D341Med (cell line): ENCODE measurements at regions not wholly inside any gene's neighbourhood (a gene's known extent, or its start where the extent isn't known, plus 50 kb on each side); places are given as distances from the start of the nearest gene placed in this dataset.

Source experiments
- DNase-seq: peaks from one replicate; pipeline ENCODE4 v3.0.0; 2012; ENCODE audit warnings: low spot score

DNA sequence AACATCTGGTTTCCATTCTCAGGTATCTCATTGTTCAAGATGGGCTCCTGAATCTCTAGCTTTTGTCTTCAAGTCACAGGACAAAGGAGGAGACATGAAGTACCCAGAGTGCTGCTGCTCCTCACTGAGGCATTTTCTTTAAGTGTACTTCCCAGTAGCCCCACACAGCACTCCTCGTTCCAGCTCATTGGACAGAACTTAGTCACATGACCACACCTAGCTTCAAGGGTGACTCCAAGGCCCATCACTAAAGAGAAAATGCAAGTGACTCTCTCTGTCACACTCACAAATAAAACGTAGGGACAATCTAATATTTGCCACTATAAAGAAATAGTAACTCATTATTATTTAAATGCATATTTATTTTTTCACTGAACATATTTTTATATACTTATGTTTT lies 58.3 kb upstream of the NEUROD6 start:
- no peak for DNase-seq

DNA sequence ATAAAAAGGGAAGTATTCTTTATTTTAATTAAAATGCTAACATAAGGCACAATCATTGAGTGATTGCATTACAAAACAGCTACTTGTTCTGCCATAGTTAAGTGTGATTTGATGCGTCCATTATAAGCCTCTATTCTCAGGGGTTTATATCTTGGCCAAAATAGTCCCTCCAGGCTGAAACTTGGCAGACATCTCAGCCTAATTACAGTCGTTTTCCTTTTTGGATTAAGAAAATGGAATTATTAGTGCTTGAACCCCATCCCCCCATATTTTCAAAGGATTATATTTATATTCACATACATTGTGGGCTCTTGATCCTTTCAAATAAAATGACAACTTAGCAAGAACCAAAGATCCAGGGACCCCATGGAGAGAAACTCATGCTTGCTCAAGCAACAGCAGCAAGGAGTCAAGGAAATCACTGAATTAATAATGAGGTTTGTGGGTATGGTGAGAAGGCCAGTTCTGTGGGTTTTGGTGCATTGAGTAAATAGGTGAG lies 66.7 kb upstream of the NEUROD6 start:
- DNase-seq = no peak

GRCh38 chr7:31408140-31408729 lies 67.7 kb upstream of the NEUROD6 start:
- no peak for DNase-seq

GRCh38 chr7:31410265-31410664 lies 69.7 kb upstream of the NEUROD6 start:
- DNase-seq = no peak

DNA sequence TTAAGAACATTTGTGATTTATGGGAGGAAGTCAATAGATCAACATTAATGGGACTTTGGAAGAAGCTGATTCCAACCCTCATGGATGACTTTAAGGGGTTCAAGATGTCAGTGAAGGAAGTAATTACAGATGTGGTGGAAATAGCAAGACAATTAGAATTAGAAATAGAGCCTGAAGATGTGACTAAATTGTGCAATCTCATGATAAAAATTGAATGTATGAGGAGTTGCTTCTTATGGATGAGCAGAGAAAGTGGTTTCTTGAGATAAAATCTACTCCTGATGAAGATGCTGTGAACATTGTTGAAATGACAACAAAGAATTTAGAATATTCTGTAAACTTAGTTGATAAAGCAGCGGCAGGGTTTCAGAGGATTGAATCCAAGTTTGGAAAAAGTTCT lies 70.9 kb upstream of the NEUROD6 start:
- DNase-seq = no peak

DNA sequence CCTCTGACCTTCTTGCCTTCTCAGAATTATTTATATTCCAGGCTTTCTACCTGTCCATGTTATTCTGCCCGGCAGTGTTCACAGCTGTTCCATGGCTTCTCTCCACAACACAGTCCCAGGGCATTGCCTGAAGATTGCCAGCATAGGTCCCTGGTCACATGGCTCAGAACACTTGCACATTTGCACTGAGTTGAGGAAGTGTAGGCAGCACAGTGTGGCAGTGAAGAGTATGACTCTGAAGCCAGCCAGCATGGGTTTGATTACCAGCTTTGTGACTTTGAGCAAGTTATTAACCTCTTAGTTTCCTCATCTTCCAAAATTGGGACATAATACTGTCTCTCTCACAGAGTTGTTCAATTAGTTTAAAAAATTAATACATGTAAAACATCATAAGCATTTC lies 73.2 kb upstream of the NEUROD6 start:
- DNase-seq = no peak

DNA sequence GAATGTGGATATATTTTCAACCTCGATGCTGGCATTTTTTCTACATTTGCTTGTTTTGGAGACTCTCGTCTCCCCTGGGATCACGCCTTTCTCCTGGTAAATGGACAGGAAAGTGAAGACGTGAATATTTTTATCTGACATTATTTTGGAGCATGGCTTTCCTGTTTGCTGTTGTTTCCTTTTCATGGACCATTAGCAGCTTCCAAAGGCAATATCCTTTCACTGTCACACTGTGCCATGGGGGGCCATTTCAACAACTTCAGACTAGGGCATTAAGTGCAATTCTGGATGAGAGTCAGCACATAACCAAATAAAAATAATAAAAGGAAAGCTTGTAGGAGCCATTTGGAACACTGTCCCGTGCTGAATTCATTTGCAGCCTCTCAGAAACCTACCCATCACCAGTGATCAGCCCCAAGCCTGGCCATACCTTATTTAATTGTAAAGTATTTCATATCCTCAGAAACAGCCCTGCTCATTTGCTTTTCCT lies 75.9 kb upstream of the NEUROD6 start:
- no peak for DNase-seq

DNA sequence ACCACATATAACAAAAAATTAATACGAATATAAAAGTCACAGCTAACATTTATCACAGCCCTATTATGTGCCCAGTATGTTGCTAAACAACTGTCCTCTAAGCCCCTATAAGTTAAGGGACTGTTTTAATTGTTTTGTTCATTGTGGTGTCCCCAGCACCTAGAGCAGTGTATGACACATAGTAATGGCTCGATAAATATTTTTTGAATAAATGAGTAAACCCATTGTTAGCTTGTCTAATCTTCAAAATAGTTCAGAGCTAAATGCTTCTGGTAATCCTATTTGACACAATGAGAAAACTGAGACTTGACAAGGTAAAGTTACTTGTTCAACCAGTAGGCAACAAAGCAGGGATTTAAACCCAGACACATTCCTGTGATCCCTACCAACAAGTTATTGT lies 78.4 kb upstream of the NEUROD6 start:
- DNase-seq = no peak

DNA sequence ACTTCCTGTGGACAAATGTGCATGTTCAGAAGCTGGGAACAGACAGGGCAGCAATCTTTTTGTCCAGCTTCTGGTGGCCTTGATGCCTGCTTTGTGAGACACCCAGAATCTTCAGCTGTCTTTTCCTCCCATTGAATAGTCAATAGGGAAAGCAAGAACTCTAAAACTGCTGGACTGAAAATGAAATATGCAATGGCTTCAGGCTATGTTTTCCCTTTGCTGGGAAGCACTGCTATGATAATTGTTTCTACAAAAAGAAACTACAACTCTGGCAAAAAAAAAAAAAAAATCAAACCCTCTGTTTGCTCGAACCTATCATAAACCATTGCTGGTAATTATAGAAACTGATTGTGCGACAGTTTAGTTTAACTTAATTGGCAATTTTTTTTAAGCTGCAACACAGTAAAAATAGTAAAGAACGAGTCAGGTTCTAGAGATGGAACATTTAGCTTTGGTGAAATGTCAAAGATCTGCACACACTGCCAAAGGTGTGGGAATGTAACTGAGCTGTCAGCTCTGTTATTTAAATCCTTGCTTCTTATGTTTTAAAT lies 79.1 kb upstream of the NEUROD6 start:
- no peak for DNase-seq

- no peak for DNase-seq
These were observed 80.4 kb upstream of the NEUROD6 start for GRCh38 chr7:31420948-31421347.

DNA sequence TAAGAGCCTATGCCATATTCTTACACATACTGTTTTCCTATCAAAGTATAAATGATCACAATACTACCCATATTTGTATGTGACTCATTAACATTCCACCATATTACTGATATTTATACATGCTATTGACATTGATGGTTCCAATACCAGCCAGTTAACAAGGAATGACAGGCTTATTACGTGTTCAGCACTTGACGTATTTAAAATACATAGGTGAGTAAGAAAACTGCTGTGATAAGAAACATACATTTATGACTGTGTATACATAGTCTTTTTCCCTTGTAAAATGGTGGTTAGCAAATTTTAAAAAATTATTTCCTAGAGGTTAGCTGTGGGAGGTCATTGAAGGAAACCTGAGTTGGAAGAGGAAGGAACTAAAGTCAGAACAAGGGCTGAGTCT lies 81.1 kb upstream of the NEUROD6 start:
- DNase-seq = no peak

- DNase-seq = no peak
These were observed 83.5 kb upstream of the NEUROD6 start for GRCh38 chr7:31423994-31424393.

DNA sequence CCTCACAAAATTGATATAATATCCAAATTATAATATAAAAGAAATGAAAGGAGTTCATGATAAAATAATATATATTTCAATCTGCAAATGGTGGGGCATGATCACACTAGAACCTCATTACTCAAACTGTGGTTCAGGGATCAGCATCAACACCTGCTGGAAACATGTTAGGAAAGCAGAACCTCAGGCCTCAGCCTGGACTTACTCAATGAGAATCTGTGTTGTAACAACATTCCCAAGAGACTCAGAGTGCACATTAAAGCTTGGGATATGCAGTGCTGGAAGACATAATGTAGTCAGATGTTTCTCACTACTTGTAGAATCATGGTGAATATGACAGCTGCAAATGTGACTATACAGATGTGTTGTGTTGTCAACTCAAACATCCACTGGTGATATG lies 81.7 kb upstream of the ITPRID1 start:
- no peak for DNase-seq

DNA sequence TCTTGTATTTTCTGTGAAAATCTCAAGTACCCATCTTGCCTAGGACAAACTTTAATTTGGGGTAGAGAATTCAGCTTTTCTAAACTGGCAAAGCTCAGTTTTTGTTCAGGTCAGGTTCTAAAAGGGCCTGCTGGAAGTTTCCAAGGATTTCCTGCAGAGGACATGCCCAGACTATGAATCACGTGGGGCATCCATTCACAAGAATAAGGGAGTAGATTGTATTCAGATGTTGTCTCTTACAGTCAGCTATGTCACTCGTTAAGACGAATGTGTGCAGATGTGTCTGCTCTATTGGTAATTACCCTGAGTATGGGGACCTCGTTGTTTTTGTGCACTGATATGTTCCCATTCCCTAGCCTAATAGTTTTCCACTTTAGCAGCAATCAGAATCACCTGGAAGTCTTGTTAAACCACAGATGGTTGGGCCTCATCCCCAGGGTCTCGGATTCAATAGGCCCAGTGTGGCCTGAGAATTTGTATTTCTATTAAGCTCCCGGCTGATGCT lies 81.0 kb upstream of the ITPRID1 start:
- DNase-seq = no peak

GRCh38 chr7:31437250-31437865 lies 76.5 kb upstream of the ITPRID1 start:
- DNase-seq = no peak

- DNase-seq = no peak
These were observed 74.7 kb upstream of the ITPRID1 start for GRCh38 chr7:31439165-31439564.

DNA sequence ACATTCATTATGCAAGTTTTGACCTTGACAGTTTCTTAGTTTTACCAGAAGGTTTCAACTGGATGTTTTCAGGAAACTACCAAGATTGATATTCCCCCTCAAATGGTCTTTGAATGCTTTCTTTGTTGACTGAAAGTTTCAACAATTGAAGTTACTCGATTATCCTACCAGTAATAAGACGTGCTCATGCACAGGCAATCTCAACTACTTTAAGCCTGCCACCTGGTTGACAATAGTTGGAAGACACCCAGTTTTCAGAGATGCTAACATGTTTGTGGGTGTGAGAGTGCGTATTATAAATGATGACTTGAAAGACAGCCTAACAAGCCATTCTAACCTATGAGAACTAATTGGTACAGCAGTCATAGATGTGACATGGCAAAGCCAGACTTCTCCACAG lies 73.4 kb upstream of the ITPRID1 start:
- no peak for DNase-seq

GRCh38 chr7:31442626-31443025 lies 71.3 kb upstream of the ITPRID1 start:
- DNase-seq = no peak

DNA sequence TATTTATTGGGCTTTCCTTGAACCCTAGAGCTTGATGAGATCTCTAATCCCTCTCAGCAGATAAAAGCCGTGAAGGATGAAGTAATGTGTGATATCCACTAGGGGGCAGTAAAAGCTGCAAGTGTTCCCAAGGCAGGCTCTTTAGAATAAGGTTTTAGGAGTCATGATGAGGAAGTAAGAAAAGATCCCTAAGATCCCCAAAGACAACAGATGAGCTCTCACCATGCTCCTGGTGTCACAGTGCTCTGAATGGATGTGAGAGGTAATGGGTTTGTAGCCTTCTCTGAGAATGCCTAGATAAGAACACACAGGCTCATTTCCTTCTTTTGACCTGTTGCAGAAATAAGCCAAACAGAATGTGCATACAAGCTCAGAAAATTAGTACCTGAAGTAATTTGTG lies 70.4 kb upstream of the ITPRID1 start:
- peak; percentile 52 for DNase-seq

- DNase-seq = no peak
These were observed 69.7 kb upstream of the ITPRID1 start for GRCh38 chr7:31444196-31444595.

- DNase-seq = no peak
These were observed 68.1 kb upstream of the ITPRID1 start for GRCh38 chr7:31445686-31446355.

- DNase-seq = no peak
These were observed 65.2 kb upstream of the ITPRID1 start for GRCh38 chr7:31448649-31449048.

DNA sequence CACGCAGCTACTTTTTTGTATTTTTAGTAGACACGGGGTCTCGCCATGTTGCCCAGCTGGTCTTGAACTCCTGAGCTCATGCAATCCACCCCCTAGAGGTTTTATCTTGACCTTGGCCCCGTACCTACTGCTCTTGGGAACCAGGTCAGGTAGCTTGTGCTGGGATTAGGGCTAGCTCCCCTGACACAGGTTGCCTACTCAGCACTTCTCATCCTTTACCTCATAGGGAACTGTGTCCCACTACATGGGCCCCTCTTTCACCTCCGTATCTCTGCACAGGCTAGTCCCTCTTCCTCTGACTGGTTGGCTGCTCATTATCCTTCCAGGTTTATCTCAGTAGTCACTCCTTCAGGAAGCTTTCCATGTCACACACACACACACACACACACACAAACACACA lies 58.0 kb upstream of the ITPRID1 start:
- no peak for DNase-seq
